BE2C (cell line): ENCODE measurements at regions not wholly inside any gene's neighbourhood (a gene's known extent, or its start where the extent isn't known, plus 50 kb on each side); places are given as distances from the start of the nearest gene placed in this dataset.
"Not testable (repeated sequence)": the region's sequence is repeated elsewhere in the genome, so short reads cannot be mapped to it uniquely, and the experiment has no call there.

Source experiments
- DNase-seq: peaks from one replicate; pipeline ENCODE4 v3.0.0-alpha.2; 2020
- H3K27me3 ChIP-seq: fragments of 250-450 bp; sonication (Bioruptor Pico); 2 replicates; pipeline ENCODE4 v1.5.1; 2020; ENCODE audit warnings: mild to moderate bottlenecking
- H3K36me3 ChIP-seq: fragments of 250-450 bp; sonication (Bioruptor Pico); 2 replicates; pipeline ENCODE4 v1.5.1; 2020; ENCODE audit warnings: mild to moderate bottlenecking
- H3K4me1 ChIP-seq: fragments of 250-450 bp; sonication (Bioruptor Pico); 2 replicates; pipeline ENCODE4 v1.5.1; 2020
- H3K4me3 ChIP-seq: 2 replicates; pipeline ENCODE4 v1.5.1; 2011; ENCODE audit warnings: low read depth, low read length
- H3K9me3 ChIP-seq: fragments of 250-450 bp; sonication (Bioruptor Pico); 2 replicates; pipeline ENCODE4 v1.5.1; 2020
- TF ChIP-seq, protein P1 (sequence below): IDR thresholded peaks from 2 replicates; pipeline ENCODE4 v1.5.1; 2012; ENCODE audit warnings: mild to moderate bottlenecking, low read depth, low read length

DNA sequence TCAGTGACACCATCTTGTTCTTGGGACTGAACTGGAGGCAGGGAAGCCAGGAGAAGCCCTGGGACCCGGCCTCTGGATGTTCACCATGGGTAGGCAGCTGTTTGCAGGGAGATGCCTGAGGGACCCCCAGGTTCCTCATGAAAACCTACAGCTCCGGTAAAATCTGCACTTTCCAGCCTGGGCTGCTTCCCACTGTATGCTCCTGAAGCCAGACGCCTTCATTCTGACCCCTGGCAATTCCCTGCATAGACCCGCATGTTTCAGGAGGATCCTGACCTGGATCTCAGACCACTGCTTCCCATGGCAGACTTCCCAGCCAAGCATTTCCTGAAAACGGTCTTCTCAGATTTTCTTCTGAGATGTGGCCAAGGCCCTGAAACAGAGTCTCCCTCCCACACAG is 306.7 kb downstream of the PREX1 start:
- H3K4me1 ChIP-seq: no peaks in the 10 kb centered on the region
- H3K4me3 ChIP-seq: no peak overlapping the region
- no peaks in the 10 kb centered on the region for H3K27me3 ChIP-seq
- H3K36me3 ChIP-seq: no peaks in the 10 kb centered on the region
- TF ChIP-seq, protein P1, sequence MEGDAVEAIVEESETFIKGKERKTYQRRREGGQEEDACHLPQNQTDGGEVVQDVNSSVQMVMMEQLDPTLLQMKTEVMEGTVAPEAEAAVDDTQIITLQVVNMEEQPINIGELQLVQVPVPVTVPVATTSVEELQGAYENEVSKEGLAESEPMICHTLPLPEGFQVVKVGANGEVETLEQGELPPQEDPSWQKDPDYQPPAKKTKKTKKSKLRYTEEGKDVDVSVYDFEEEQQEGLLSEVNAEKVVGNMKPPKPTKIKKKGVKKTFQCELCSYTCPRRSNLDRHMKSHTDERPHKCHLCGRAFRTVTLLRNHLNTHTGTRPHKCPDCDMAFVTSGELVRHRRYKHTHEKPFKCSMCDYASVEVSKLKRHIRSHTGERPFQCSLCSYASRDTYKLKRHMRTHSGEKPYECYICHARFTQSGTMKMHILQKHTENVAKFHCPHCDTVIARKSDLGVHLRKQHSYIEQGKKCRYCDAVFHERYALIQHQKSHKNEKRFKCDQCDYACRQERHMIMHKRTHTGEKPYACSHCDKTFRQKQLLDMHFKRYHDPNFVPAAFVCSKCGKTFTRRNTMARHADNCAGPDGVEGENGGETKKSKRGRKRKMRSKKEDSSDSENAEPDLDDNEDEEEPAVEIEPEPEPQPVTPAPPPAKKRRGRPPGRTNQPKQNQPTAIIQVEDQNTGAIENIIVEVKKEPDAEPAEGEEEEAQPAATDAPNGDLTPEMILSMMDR: no peak
- no peak for DNase-seq
- no peaks in the 10 kb centered on the region for H3K9me3 ChIP-seq

DNA sequence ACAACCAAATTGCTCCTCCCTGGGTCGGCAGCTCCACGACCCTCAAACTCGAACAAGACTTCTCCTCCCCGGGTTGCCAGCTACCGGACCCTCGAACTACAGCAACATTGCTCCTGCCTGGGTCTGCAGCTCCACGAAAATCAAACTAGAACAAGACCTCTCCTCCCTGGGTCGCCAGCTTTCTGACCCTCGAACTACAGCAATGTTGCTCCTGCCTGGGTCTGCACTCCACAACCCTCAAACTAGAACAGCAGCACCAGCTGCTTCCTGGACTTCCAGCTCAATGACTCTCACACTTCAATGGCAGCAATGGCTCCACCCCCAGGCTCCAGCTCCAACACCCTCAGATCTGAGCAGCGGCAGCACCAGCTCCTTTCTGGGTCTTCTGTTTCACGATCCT is 311.6 kb downstream of the PREX1 start:
- not testable (repeated sequence) for DNase-seq, H3K4me1 ChIP-seq, H3K4me3 ChIP-seq, H3K9me3 ChIP-seq, H3K36me3 ChIP-seq, H3K27me3 ChIP-seq

DNA sequence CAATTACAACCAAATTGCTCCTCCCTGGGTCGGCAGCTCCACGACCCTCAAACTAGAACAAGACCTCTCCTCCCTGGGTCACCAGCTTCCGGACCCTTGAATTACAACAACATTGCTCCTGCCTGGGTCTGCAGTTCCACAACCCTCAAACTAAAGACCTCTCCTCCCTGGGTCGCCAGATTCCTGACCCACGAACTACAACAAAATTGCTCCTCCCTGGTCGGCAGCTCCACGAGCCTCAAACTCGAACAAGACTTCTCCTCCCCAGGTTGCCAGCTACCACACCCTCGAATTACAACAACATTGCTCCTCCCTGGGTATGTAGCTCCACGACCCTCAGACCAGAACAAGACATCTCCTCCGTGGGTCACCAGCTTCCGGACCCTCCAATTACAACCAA is 313.2 kb downstream of the PREX1 start:
- not testable (repeated sequence) for H3K4me1 ChIP-seq, H3K27me3 ChIP-seq, H3K36me3 ChIP-seq, DNase-seq, H3K9me3 ChIP-seq, H3K4me3 ChIP-seq

DNA sequence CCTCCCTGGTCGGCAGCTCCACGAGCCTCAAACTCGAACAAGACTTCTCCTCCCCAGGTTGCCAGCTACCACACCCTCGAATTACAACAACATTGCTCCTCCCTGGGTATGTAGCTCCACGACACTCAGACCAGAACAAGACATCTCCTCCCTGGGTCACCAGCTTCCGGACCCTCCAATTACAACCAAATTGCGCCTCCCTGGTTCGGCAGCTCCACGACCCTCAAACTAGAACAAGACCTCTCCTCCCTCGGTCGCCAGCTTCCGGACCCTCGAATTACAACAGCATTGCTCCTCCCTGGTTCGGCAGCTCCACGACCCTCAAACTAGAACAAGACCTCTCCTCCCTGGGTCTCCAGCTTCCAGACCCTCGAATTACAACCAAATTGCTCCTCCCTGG is 315.3 kb downstream of the PREX1 start:
- not testable (repeated sequence) for DNase-seq, H3K9me3 ChIP-seq, H3K4me3 ChIP-seq, H3K4me1 ChIP-seq, H3K36me3 ChIP-seq, H3K27me3 ChIP-seq

DNA sequence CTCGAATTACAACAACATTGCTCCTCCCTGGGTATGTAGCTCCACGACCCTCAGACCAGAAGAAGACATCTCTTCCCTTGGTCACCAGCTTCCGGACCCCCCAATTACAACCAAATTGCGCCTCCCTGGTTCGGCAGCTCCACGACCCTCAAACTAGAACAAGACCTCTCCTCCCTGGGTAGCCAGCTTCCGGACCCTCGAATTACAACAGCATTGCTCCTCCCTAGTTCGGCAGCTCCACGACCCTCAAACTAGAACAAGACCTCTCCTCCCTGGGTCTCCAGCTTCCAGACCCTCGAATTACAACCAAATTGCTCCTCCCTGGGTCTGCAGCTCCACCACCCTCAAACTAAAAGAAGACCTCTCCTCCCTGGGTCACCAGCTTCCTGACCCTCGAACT is 322.7 kb downstream of the PREX1 start:
- not testable (repeated sequence) for H3K36me3 ChIP-seq, H3K4me1 ChIP-seq, H3K9me3 ChIP-seq, H3K4me3 ChIP-seq, DNase-seq
- peaks cover 32% of the 10 kb centered on the region for H3K27me3 ChIP-seq

DNA sequence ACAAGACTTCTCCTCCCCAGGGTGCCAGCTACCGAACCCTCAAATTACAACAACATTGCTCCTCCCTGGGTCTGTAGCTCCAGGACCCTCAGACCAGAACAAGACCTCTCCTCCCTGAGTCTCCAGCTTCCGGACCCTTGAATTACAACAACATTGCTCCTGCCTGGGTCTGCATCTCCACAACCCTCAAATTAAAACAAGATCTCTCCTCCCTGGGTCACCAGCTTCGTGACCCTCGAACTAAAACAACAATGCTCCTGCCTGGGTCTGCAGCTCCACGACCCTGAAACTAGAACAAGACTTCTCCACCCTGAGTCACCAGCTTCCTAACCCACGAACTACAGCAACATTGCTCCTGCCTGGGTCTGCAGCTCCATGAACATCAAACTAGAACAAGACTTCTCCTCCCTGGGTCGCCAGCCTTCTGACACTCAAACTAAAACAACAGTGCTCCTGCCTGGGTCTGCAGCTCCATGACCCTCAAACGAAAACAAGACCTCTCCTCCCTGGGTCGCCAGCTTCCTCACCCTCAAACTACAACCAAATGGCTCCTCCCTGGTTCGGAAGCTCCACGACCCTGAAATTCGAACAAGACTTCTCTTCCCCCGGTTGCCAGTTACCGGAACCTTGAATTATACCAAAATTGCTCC is 324.5 kb downstream of the PREX1 start:
- Histone ChIP-seq H3K36me3 (no peaks in the 10 kb centered on the region), H3K4me3 (no peak overlapping the region), H3K4me1 (no peaks in the 10 kb centered on the region), H3K9me3 (no peaks in the 10 kb centered on the region), H3K27me3 (peaks cover 32% of the 10 kb centered on the region)
- TF ChIP-seq, protein P1: no peak
- DNase-seq: no peak

DNA sequence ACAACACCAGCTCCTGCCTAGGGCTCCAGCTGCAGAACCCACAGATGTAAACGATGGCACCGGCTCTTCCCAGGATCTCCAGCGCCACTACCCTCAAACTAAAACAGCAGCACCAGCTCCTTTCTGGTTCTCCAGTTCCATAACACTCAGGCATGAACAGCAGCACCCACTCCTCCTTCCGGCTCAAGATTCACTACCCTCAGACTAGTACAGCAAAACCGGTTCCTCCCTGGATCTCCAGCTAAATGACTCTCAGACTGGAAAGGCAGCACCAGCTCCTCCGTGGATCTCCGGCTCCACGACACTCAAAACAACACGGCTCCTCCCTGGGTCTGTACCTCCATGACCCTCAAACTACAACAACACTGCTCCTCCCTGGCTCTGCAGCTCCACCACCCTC is 325.0 kb downstream of the PREX1 start:
- Histone ChIP-seq H3K4me1 (no peaks in the 10 kb centered on the region), H3K36me3 (no peaks in the 10 kb centered on the region), H3K9me3 (no peaks in the 10 kb centered on the region), H3K27me3 (peaks cover 32% of the 10 kb centered on the region), H3K4me3 (no peak overlapping the region)
- TF ChIP-seq, protein P1: no peak
- DNase-seq: no peak

DNA sequence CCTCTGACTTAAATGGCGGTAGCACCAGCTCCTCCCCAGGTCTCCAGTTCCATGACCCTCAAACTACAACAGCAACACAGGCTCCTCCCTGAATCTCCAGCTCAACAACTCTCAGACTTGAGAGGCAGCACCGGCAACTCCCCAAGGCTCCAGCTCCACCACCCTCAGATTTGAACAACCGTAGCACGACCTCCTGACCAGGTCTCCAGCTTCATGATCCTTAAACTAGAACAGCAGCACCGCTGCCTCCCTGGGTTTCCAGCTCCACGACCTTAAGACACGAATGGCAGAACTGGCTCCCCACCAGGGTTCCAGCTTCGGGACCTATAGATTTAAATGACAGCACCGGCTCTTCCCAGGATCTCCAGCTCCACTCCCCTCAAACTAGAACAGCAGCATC is 325.8 kb downstream of the PREX1 start:
- Histone ChIP-seq H3K36me3 (no peaks in the 10 kb centered on the region), H3K4me1 (no peaks in the 10 kb centered on the region), H3K4me3 (no peak overlapping the region), H3K9me3 (no peaks in the 10 kb centered on the region), H3K27me3 (peaks cover 32% of the 10 kb centered on the region)
- DNase-seq: no peak
- TF ChIP-seq, protein P1: no peak

DNA sequence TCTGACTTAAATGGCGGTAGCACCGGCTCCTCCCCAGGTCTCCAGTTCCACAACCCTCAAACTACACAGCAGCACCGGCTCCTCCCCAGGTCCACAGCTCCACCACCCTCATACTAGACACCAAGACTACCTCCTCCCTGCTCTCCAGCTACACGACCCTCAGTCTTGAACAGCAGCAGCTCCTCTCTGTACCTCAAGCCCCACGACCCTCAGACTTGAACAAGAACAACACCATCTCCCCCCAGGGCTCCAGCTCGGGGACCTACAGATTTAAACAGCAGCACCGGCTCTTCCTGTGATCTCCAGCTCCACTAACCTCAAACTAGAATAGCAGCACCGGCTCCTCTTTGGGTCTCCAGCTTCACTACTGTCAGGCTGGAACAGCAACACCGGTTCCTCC is 326.9 kb downstream of the PREX1 start:
- not testable (repeated sequence) for H3K9me3 ChIP-seq, H3K4me3 ChIP-seq, H3K4me1 ChIP-seq, DNase-seq, H3K36me3 ChIP-seq
- peaks cover 32% of the 10 kb centered on the region for H3K27me3 ChIP-seq

DNA sequence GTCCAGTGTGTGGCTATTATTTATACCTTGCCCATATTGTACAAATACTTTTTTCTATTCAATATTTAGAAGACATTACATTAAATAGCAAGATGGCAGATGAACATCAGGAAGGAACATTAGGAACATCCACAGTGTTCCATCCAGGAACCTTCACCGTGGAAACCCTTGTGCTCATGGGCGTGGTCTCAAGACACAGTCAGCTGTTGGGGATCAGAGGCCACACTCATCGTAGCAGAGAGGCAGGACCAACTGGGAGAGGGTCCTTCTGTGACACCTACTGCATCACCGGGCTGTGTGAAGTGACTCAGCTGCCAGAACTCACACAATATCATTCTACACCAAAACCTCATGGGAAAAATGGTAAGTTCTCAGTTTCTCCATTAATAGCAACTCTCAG is 328.9 kb downstream of the PREX1 start:
- not testable (repeated sequence) for H3K4me3 ChIP-seq, H3K36me3 ChIP-seq, H3K9me3 ChIP-seq, DNase-seq, H3K4me1 ChIP-seq
- peaks cover 28% of the 10 kb centered on the region for H3K27me3 ChIP-seq

DNA sequence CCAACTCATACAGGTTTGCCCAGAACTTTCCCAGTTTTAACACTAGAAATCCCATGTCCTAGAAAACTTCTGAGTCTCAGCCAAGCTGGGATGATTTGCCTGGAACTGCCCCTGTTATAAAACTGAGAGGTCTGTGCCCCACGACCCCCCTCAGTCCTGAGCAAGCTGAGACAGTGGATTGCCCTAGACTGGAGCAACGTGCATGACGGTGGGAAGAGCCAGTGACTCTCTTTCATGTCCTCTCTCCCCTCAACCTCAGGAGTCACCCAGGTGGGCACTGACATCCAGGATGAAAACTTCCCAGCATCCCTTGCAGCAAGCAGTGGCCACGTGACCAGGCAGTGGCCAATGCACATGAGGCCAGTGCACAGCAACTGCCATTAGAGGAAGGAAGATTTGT is 329.7 kb downstream of the PREX1 start:
- DNase-seq, H3K36me3 ChIP-seq, H3K9me3 ChIP-seq, H3K4me1 ChIP-seq, H3K4me3 ChIP-seq: not testable (repeated sequence)
- peaks cover 22% of the 10 kb centered on the region for H3K27me3 ChIP-seq
